HG03060 (cell line): ENCODE measurements at regions not wholly inside any gene's neighbourhood (a gene's known extent, or its start where the extent isn't known, plus 50 kb on each side); places are given as distances from the start of the nearest gene placed in this dataset.
"Not testable (repeated sequence)": the region's sequence is repeated elsewhere in the genome, so short reads cannot be mapped to it uniquely, and the experiment has no call there.

ENCODE experiments used
- ATAC-seq: cut with Tn5 transposase; IDR thresholded peaks from one replicate; pipeline ENCODE4 v1.9.1; 2021; ENCODE audit warnings: low read depth, moderate number of reproducible peaks; ENCODE audit not compliant: unreplicated experiment

GRCh38 chr4:103324811-103325210, 126.7 kb upstream of the CENPE start:
- no peak for ATAC-seq

- no peak for ATAC-seq
These were observed 120.2 kb upstream of the CENPE start for GRCh38 chr4:103318327-103318726.

GRCh38 chr4:103308248-103308561, 110.1 kb upstream of the CENPE start:
- ATAC-seq: no peak

DNA sequence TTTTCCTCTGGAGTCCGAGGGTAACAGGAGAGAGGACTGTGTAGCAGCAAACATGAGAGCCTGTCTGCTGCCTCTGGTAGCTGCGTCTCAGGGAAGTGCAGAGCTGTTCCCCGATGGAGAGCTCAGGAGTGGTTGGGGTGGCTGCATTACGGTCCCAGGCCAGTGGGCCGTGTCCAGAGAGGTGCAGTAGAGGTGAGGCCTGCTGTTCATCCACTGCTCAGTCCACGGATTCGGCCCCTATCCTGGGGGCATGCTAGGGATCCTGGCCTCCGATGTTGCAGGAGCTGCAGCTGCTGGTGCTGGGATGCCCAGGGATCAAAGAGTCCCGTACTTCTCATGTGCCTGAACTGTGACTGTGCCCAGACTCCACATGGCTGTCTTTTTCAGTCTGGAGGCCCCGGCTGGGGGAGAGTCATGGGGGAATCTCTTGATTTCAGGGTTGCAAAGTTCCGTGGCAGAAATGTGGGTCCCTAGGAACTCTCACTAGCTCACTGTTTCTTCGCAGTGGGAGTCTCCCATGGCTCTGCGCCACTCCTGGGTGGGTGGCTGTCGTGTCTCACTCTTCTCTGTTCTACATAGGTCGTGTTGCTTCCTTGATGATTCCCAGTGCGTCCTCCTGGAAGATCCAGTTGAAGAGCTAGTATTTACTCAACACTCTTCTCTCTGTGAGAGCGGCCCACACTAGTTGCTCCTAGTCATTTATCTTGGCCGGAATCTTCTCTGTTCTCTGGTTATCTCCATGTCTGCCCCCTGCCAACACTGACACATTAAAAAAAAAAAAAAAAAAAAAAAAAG, 109.5 kb upstream of the CENPE start:
- no peak for ATAC-seq

DNA sequence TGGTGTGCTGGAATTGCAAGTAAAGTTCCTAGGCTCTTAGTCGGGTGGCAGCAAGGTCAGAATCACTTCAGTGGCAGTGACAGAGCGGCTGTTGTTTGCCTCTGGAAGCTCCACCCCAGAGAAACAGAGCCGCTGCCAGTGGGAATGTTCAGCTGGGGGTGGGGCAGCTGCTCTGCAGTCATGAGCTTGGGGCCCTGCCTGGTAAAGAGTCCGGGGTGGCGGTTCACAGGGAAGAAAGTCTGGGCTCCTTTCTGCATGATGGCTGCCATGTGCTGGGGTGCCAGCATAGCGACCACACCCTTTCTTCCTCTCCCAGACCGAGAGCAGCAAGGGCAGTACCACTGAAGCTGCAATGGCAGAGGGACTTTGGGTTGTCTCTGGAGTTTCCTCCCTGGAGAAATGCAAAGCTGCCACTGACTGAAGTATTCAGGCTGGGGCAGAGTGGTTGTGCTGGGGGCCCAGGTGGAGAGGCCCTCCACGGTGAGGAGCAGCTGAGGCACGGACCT, 108.8 kb upstream of the CENPE start:
- no peak for ATAC-seq

DNA sequence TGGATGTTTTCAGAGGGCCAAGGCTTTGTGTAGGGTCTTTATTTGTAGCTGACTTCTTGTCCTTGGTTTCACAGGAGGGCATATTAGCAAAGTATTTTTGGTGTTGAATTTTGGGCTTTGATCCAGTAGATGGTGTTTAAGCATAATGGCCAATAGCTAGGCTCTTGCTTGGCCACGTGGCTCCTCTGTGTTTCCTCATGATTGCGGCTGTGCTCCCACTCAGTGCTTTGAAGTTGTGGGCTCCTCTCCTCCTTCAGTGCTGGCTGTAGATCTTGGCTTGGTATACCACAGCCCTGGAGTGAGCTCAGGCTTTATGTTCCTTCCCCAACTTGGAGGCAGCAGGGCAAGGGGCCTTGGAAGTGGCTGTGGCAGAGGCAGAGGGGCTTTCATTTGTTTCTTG, 107.2 kb upstream of the CENPE start:
- ATAC-seq: no peak

GRCh38 chr4:103303011-103303410, 104.9 kb upstream of the CENPE start:
- no peak for ATAC-seq

DNA sequence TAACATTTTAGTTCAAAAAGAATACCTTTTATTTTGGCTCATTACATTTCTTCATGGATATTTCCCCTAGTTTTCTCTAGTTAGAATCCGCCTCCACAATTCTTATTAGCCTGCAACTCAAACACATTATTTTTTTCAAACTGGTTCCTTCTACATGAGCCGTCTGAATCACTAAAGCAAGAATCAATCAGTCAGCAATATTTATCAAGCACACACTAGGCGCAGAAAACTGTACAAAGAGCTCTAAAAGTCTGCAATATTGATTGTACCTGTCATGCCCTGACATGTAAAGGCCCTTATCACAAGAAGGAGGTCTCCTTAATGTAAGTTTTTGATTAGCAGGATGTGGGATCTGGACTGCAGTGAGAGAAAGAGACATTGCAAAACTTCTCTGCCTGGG, 94.8 kb upstream of the CENPE start:
- ATAC-seq: no peak

DNA sequence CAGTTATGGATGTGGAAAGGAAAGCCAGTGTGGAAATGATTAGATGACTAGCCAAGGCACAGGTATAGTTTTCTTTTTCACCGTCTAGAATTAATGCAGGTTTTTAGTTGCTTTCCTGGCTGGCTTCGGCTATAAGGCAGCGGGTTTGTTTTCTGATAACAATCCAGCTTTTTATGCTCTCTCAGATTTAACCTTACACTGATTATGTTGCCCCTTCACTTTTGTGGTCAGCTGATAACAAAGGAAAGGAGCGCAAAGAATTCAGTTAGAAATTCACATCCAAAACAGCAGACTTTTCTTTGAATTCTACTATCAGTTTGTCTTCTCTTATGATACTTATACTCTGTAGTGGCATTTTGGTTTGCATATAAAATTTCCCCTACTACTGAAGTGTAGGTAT, 94.2 kb upstream of the CENPE start:
- ATAC-seq: no peak

DNA sequence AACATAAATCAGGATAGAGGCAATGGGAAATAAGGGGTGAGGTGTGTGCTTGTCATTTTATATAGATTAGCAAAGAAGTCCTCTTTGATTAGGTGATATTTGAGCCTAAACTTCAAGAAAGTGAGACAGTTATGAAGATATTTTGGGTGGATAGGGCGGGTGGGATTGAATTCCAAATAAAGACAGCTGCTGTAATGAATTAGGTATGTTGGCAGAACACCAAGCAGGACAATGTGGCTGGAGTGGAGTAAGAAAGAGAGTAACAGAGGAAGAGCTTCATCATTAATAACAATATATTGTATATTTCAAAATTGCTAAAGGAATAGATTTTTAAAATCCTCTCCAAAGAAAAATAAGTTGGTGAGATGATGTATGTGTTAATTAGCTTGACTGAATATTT, 91.0 kb upstream of the CENPE start:
- no peak for ATAC-seq

GRCh38 chr4:103272174-103272573, 74.0 kb upstream of the CENPE start:
- ATAC-seq: no peak

DNA sequence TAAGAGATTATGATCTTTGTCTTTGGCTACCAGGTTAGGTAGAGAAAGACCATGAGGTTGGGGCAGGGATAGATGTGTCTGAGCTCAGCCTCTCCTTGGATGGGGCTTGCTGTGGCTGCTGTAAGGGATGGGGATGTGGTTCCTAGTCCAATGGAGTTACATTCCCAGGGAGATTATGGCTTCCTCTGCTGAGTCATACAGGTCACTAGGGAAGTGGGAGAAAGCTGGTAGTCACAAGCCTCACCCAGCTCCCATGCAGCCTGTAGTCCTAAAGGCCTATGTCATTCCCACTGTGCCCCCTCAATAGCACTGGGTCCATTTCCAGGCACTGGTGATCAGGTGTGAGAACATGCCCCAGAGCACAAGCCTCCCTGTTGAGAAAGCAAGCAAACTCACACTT, 70.6 kb upstream of the CENPE start:
- no peak for ATAC-seq

- ATAC-seq: no peak
These were observed 66.8 kb upstream of the CENPE start for GRCh38 chr4:103264905-103265304.

GRCh38 chr4:103256068-103256467, 57.9 kb upstream of the CENPE start:
- not testable (repeated sequence) for ATAC-seq
